CD4-positive, alpha-beta T cell treated with Interleukin-21 for 1 hour (primary cell): ENCODE measurements at regions not wholly inside any gene's neighbourhood (a gene's known extent, or its start where the extent isn't known, plus 50 kb on each side); places are given as distances from the start of the nearest gene placed in this dataset.
A peak's percentile ranks its signal among the peaks of the same experiment; 100 is the strongest.

Experiments
- DNase-seq: peaks from one replicate; pipeline ENCODE4 v3.0.0-alpha.2; 2020

- DNase-seq, result no peak
Measured at GRCh38 chr15:25943831-25944230, 80.7 kb upstream of the ATP10A start.

DNA sequence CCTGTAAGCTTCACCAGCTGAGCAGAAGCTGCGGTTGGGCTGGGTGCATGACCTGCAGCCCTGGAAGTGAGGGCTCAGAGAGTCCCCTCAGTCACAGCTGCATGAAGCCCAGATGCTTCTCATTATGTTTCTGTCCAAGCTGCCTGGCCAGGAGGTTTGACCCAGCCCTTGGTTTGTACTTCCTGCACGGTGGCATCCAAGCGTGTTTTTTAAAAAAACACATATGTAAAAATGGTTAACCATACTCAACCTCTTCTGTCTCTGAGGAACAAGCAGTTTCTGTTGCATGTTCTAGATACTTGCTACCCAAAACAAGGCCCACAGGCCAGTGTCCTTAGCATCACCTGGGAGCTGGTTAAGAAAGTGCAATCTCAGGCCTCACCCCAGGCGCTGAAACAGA lies 76.0 kb upstream of the ATP10A start:
- DNase-seq, result no peak

GRCh38 chr15:25937796-25938195 lies 74.7 kb upstream of the ATP10A start:
- no peak for DNase-seq

GRCh38 chr15:25936004-25936403 lies 72.9 kb upstream of the ATP10A start:
- DNase-seq, result no peak

DNA sequence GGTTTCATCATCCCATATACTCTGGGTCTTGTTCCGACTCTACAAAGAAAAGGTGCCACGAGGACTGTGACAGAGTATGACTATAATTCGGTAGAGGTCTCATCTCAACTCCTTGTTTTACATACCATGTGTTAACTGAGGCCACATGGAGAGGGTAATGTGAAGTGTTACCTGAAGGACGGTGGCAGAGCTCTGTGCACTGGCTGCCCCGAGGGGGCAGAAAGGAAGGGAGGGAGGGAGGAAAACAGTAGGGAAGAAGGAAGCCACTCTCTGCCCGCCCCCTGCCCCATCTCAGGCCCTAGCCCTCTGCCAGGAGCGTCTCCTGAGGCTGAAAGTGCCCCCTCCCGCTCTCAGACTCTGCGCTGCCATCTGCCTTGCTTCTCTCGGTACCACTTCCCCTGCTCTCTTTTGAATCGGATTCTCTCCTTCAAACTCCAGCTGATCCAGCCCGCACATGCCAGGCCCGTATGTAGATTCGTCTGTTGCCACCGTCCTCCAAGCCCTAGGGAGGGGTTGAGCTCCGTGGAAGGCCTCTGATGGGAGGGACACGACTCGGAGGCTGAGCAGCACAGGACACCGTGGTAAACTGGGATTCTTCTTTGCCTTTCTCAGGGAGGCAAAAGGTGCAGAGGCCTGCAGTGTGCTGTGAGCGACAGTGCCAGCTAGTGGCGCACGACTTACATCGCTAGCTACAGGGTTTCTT lies 70.5 kb upstream of the ATP10A start:
- DNase-seq, result peak; percentile 70

- no peak for DNase-seq
Measured at GRCh38 chr15:25932696-25933095, 69.6 kb upstream of the ATP10A start.

DNA sequence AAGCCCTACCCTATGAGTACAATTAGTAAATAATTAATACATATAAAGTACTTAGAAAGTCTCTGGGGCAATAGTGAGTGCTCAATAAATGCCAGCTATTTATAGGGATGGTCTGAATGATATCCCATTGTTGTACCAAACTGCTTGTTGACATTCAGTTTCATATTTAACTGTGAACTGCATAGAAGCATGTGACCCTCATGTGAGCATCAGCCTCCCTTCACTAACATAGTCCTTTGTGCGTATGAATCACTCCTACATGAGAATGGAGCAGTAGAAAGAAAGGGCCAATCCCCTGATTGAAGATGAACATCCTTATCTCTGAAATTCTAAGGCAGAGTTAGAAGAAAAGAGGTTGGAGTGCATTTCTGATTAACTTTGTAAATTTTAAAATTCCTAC lies 68.7 kb upstream of the ATP10A start:
- no peak for DNase-seq

DNA sequence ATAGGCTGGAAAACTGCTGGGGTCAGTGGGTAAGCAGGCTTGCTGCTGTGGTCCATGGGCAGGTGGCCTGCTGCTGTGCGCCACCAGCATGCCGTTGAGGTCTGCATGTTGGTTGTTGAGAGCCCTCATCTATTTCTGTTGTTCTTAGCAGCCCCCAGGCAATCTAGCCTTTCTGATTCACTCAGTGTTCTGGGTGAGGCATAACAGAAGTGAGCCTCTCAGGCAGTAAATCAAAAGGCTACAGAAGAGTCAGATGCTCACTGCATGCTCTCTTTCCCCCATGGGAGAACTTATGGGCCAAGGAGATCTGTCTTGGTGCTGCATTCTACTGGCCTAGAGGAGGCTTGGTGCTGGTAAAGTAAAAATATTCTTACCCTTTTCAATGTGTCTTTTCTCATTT lies 67.8 kb upstream of the ATP10A start:
- no peak for DNase-seq
